Cardiac muscle cell (in vitro differentiated cells and primary cell): ENCODE measurements at regions not wholly inside any gene's neighbourhood (a gene's known extent, or its start where the extent isn't known, plus 50 kb on each side); places are given as distances from the start of the nearest gene placed in this dataset.
A peak's percentile ranks its signal among the peaks of the same experiment; 100 is the strongest.

Source experiments
- DNase-seq, 2 donors: peaks; one replicate each; pipeline versions ENCODE4 v3.0.0 to v3.0.0-alpha.2; 2010 to 2017; ENCODE audit warnings: low read depth in 1 of 2, low spot score in 1 of 2
- H3K27ac ChIP-seq: fragments of 200-600 bp; sonication (generic); 2 replicates; pipeline ENCODE4 v1.5.1; 2016
- H3K27me3 ChIP-seq: fragments of 200-600 bp; sonication (generic); 2 replicates; pipeline ENCODE4 v1.6.0; 2016; ENCODE audit warnings: control low read depth
- H3K36me3 ChIP-seq: fragments of 200-600 bp; sonication (generic); 2 replicates; pipeline ENCODE4 v1.5.1; 2016; ENCODE audit warnings: control low read depth
- H3K4me1 ChIP-seq: fragments of 200-600 bp; sonication (generic); 2 replicates; pipeline ENCODE4 v1.8.1; 2017; ENCODE audit warnings: low read depth, mild to moderate bottlenecking, mixed run types
- H3K4me3 ChIP-seq: fragments of 200-600 bp; sonication (generic); 2 replicates; pipeline ENCODE4 v1.5.1; 2016; ENCODE audit warnings: mild to moderate bottlenecking
- H3K9me3 ChIP-seq: fragments of 200-600 bp; sonication (generic); 2 replicates; pipeline ENCODE4 v1.5.1; 2017; ENCODE audit warnings: low read depth, mild to moderate bottlenecking, control low read depth
- CTCF ChIP-seq: IDR thresholded peaks from 2 replicates; pipeline ENCODE4 v1.5.1; 2012; ENCODE audit warnings: low read depth, mild to moderate bottlenecking, low read length

- Histone ChIP-seq H3K4me3 (no peak overlapping the region), H3K27ac (no peak overlapping the region), H3K9me3 (no peaks in the 10 kb centered on the region), H3K36me3 (no peaks in the 10 kb centered on the region), H3K27me3 (no peaks in the 10 kb centered on the region), H3K4me1 (no peaks in the 10 kb centered on the region)
- no peak for TF ChIP-seq CTCF
- DNase-seq, result peak in 1 of 2 donors; percentile 18
Observed at GRCh38 chr11:103652013-103652412, 384.4 kb upstream of the DDI1 start.

- H3K27ac ChIP-seq, result no peak overlapping the region
- no peaks in the 10 kb centered on the region for H3K9me3 ChIP-seq
- no peak for TF ChIP-seq CTCF
- H3K4me3 ChIP-seq, result no peak overlapping the region
- DNase-seq, result no peak
- H3K27me3 ChIP-seq, result no peaks in the 10 kb centered on the region
- no peaks in the 10 kb centered on the region for H3K36me3 ChIP-seq
- H3K4me1 ChIP-seq, result no peaks in the 10 kb centered on the region
Observed at GRCh38 chr11:103656382-103656781, 380.1 kb upstream of the DDI1 start.

GRCh38 chr11:103659206-103659618 lies 377.2 kb upstream of the DDI1 start:
- Histone ChIP-seq H3K36me3 (no peaks in the 10 kb centered on the region), H3K9me3 (no peaks in the 10 kb centered on the region), H3K4me3 (no peak overlapping the region), H3K27ac (no peak overlapping the region), H3K27me3 (no peaks in the 10 kb centered on the region), H3K4me1 (no peaks in the 10 kb centered on the region)
- peak; percentile 46 for TF ChIP-seq CTCF
- DNase-seq, result peak; percentile 16 to 40

GRCh38 chr11:103659743-103660142 lies 376.7 kb upstream of the DDI1 start:
- Histone ChIP-seq H3K27me3 (no peaks in the 10 kb centered on the region), H3K27ac (no peak overlapping the region), H3K4me3 (no peak overlapping the region), H3K9me3 (no peaks in the 10 kb centered on the region), H3K36me3 (no peaks in the 10 kb centered on the region), H3K4me1 (no peaks in the 10 kb centered on the region)
- DNase-seq, result peak in 1 of 2 donors; percentile 13
- TF ChIP-seq CTCF, result no peak

GRCh38 chr11:103661185-103661584 lies 375.3 kb upstream of the DDI1 start:
- no peak for DNase-seq
- Histone ChIP-seq H3K9me3 (no peaks in the 10 kb centered on the region), H3K4me1 (no peaks in the 10 kb centered on the region), H3K27me3 (no peaks in the 10 kb centered on the region), H3K27ac (no peak overlapping the region), H3K4me3 (no peak overlapping the region), H3K36me3 (no peaks in the 10 kb centered on the region)
- TF ChIP-seq CTCF, result no peak

- no peak for DNase-seq
- Histone ChIP-seq H3K27ac (no peak overlapping the region), H3K27me3 (no peaks in the 10 kb centered on the region), H3K4me3 (no peak overlapping the region), H3K9me3 (no peaks in the 10 kb centered on the region), H3K4me1 (no peaks in the 10 kb centered on the region), H3K36me3 (no peaks in the 10 kb centered on the region)
- no peak for TF ChIP-seq CTCF
Observed at GRCh38 chr11:103661991-103662390, 374.4 kb upstream of the DDI1 start.
